Left ventricle myocardium superior (tissue), 1 donor: ENCODE measurements at regions not wholly inside any gene's neighbourhood (a gene's known extent, or its start where the extent isn't known, plus 50 kb on each side); places are given as distances from the start of the nearest gene placed in this dataset.

Source experiments
- ATAC-seq: fragments of 200-7000 bp; cut with Tn5 transposase; one replicate; pipeline ENCODE4 v1.9.1; 2020; ENCODE audit warnings: mild to moderate bottlenecking, moderate library complexity
- DNase-seq: peaks from one replicate; pipeline ENCODE4 v3.0.0-alpha.2; 2020
- intact Hi-C: fragments of 100-400 bp; cut with micrococcal nuclease; formaldehyde crosslinking; loops from one replicate; pipeline ENCODE4 v1.11.0; 2022
- donor health status: DM: no; HTN: yes; CAD: no; lungs with severe emphysema.

GRCh38 chr1:104856091-104856490, 1106.4 kb downstream of the AMY1C start:
- intact Hi-C loops, result no loop called here
- ATAC-seq, result no peak
- DNase-seq, result no peak

- DNase-seq (no peak), ATAC-seq (no peak)
- intact Hi-C loops, result no loop called here
These were observed 1106.8 kb downstream of the AMY1C start for GRCh38 chr1:104856518-104856917.

- intact Hi-C loops, result no loop called here
- DNase-seq, result no peak
- ATAC-seq, result no peak
These were observed 1119.1 kb downstream of the AMY1C start for GRCh38 chr1:104868794-104869193.

GRCh38 chr1:104874044-104874443, 1124.3 kb downstream of the AMY1C start:
- no peak for ATAC-seq
- DNase-seq, result no peak
- intact Hi-C loops, result no loop called here

GRCh38 chr1:104878203-104878909, 1128.7 kb downstream of the AMY1C start:
- ATAC-seq, result no peak
- DNase-seq, result no peak
- intact Hi-C loops, result no loop called here

- intact Hi-C loops, result no loop called here
These were observed 1135.2 kb downstream of the AMY1C start for GRCh38 chr1:104884939-104885338.

GRCh38 chr1:104905322-104905721, 1155.6 kb downstream of the AMY1C start:
- intact Hi-C loops, result no loop called here
- no peak for ATAC-seq
- no peak for DNase-seq

More at GRCh38 chr1:104884939-104885338, 1135.2 kb downstream of the AMY1C start:
- no peak for ATAC-seq
- no peak for DNase-seq

GRCh38 chr1:104906141-104906540, 1156.4 kb downstream of the AMY1C start:
- DNase-seq, result no peak
- intact Hi-C loops, result no loop called here
- no peak for ATAC-seq

- intact Hi-C loops, result no loop called here
- ATAC-seq (no peak), DNase-seq (no peak)
These were observed 1169.5 kb downstream of the AMY1C start for GRCh38 chr1:104919188-104919587.

GRCh38 chr1:104921525-104921924, 1171.8 kb downstream of the AMY1C start:
- no peak for DNase-seq
- intact Hi-C loops, result no loop called here
- no peak for ATAC-seq

- no peak for DNase-seq
- intact Hi-C loops, result no loop called here
- ATAC-seq, result no peak
These were observed 1173.4 kb downstream of the AMY1C start for GRCh38 chr1:104923075-104923474.

GRCh38 chr1:104929280-104929679, 1179.6 kb downstream of the AMY1C start:
- ATAC-seq, result no peak
- DNase-seq, result no peak
- intact Hi-C loops, result no loop called here

- intact Hi-C loops, result no loop called here
- no peak for DNase-seq
- ATAC-seq, result no peak
These were observed 1182.6 kb downstream of the AMY1C start for GRCh38 chr1:104932030-104932915.

- intact Hi-C loops, result no loop called here
- DNase-seq (no peak), ATAC-seq (no peak)
These were observed 1183.4 kb downstream of the AMY1C start for GRCh38 chr1:104932949-104933679.

GRCh38 chr1:104933846-104934245, 1184.1 kb downstream of the AMY1C start:
- intact Hi-C loops, result no loop called here
- DNase-seq (no peak), ATAC-seq (no peak)

GRCh38 chr1:104945406-104945805, 1195.7 kb downstream of the AMY1C start:
- ATAC-seq, result no peak
- intact Hi-C loops, result no loop called here
- DNase-seq, result no peak

- intact Hi-C loops, result no loop called here
- ATAC-seq (no peak), DNase-seq (no peak)
These were observed 1197.0 kb downstream of the AMY1C start for GRCh38 chr1:104946558-104947210.

- intact Hi-C loops, result no loop called here
- no peak for DNase-seq
- ATAC-seq, result no peak
These were observed 1203.9 kb downstream of the AMY1C start for GRCh38 chr1:104953555-104953954.

- DNase-seq, result no peak
- intact Hi-C loops, result no loop called here
- no peak for ATAC-seq
These were observed 1223.8 kb downstream of the AMY1C start for GRCh38 chr1:104973516-104973915.
